Islet of Langerhans (tissue), 1 donor: ENCODE measurements at regions not wholly inside any gene's neighbourhood (a gene's known extent, or its start where the extent isn't known, plus 50 kb on each side); places are given as distances from the start of the nearest gene placed in this dataset.
A peak's percentile ranks its signal among the peaks of the same experiment; 100 is the strongest.

Source experiments
- FAIRE-seq: peaks from one replicate; lab custom pipeline; 2011; peaks lifted over from hg19 to GRCh38; lab: Jason Lieb, UNC

- FAIRE-seq = no peak
Measured at GRCh38 chr20:21836346-21836745, 130.9 kb downstream of the PAX1 start.

- FAIRE-seq = no peak
Measured at GRCh38 chr20:21835042-21835441, 129.6 kb downstream of the PAX1 start.

- FAIRE-seq = no peak
Measured at GRCh38 chr20:21832442-21833385, 127.2 kb downstream of the PAX1 start.

GRCh38 chr20:21826976-21827375, 121.5 kb downstream of the PAX1 start:
- FAIRE-seq = no peak

GRCh38 chr20:21821358-21821757, 115.9 kb downstream of the PAX1 start:
- FAIRE-seq = no peak

GRCh38 chr20:21820688-21821087, 115.2 kb downstream of the PAX1 start:
- FAIRE-seq = no peak

GRCh38 chr20:21820045-21820444, 114.6 kb downstream of the PAX1 start:
- no peak for FAIRE-seq

GRCh38 chr20:21812379-21812778, 106.9 kb downstream of the PAX1 start:
- FAIRE-seq = no peak

GRCh38 chr20:21809961-21810523, 104.6 kb downstream of the PAX1 start:
- FAIRE-seq = no peak

- FAIRE-seq = no peak
Measured at GRCh38 chr20:21808863-21809664, 103.6 kb downstream of the PAX1 start.

- FAIRE-seq = no peak
Measured at GRCh38 chr20:21808139-21808538, 102.7 kb downstream of the PAX1 start.

- no peak for FAIRE-seq
Measured at GRCh38 chr20:21804802-21805201, 99.3 kb downstream of the PAX1 start.

- FAIRE-seq = peak; percentile 5
Measured at GRCh38 chr20:21801193-21801592, 95.7 kb downstream of the PAX1 start.

- FAIRE-seq = no peak
Measured at GRCh38 chr20:21798384-21798783, 92.9 kb downstream of the PAX1 start.

- no peak for FAIRE-seq
Measured at GRCh38 chr20:21796059-21796458, 90.6 kb downstream of the PAX1 start.

- FAIRE-seq = no peak
Measured at GRCh38 chr20:21788082-21788481, 82.6 kb downstream of the PAX1 start.

GRCh38 chr20:21781446-21782075, 76.1 kb downstream of the PAX1 start:
- FAIRE-seq = no peak

GRCh38 chr20:21780528-21780927, 75.1 kb downstream of the PAX1 start:
- peak; percentile 43 for FAIRE-seq
